Liver (tissue), 8 donors: ENCODE measurements at regions not wholly inside any gene's neighbourhood (a gene's known extent, or its start where the extent isn't known, plus 50 kb on each side); places are given as distances from the start of the nearest gene placed in this dataset.

ENCODE experiments used
- DNase-seq: peaks from one replicate; pipeline ENCODE4 v3.0.0-alpha.2; 2017; ENCODE audit warnings: low spot score
- H3K27ac ChIP-seq, 2 donors: one replicate each; pipeline ENCODE4 v1.7.0; 2013; ENCODE audit warnings: inconsistent platforms in 2 of 2, low read length in 2 of 2, control low read depth in 1 of 2, low read depth in 1 of 2, mild to moderate bottlenecking in 1 of 2
- H3K27me3 ChIP-seq, 4 donors: one replicate each; pipeline versions ENCODE4 v1.6.1 to v1.7.0; 2013; ENCODE audit warnings: low read length in 3 of 4, inconsistent platforms in 1 of 4, mild to moderate bottlenecking in 1 of 4, moderate library complexity in 1 of 4; ENCODE audit not compliant: control insufficient read depth in 4 of 4, insufficient read depth in 4 of 4
- H3K36me3 ChIP-seq, 4 donors: one replicate each; pipeline versions ENCODE4 v1.6.1 to v1.7.0; 2013; ENCODE audit warnings: low read length in 3 of 4, mild to moderate bottlenecking in 3 of 4, low read depth in 1 of 4, moderate library complexity in 1 of 4; ENCODE audit not compliant: control insufficient read depth in 4 of 4, insufficient read depth in 3 of 4
- H3K4me1 ChIP-seq, 4 donors: one replicate each; pipeline versions ENCODE4 v1.6.1 to v1.7.0; 2013; ENCODE audit warnings: low read length in 3 of 4, mild to moderate bottlenecking in 3 of 4, moderate library complexity in 1 of 4; ENCODE audit not compliant: control insufficient read depth in 4 of 4, insufficient read depth in 4 of 4
- H3K4me3 ChIP-seq, 3 donors: one replicate each; pipeline versions ENCODE4 v1.6.1 to v1.7.0; 2013; ENCODE audit warnings: low read length in 3 of 3, control low read depth in 1 of 3, low read depth in 1 of 3, mild to moderate bottlenecking in 1 of 3
- H3K9ac ChIP-seq, 2 donors: one replicate each; pipeline ENCODE4 v1.7.0; 2013; ENCODE audit warnings: low read length in 2 of 2, mild to moderate bottlenecking in 2 of 2, moderate library complexity in 2 of 2, control low read depth in 1 of 2, low read depth in 1 of 2
- H3K9me3 ChIP-seq, 4 donors: one replicate each; pipeline versions ENCODE4 v1.6.1 to v1.7.0; 2013; ENCODE audit warnings: low read length in 3 of 4; ENCODE audit not compliant: control insufficient read depth in 4 of 4
- EGR1 ChIP-seq, 2 donors: IDR thresholded peaks; 2 replicates each; pipeline ENCODE4 v1.6.1; 2016 to 2018; ENCODE audit warnings: antibody characterized with exemption in 2 of 2, low read depth in 2 of 2
- FOXA1 ChIP-seq: IDR thresholded peaks from 2 replicates; pipeline ENCODE4 v1.6.1; 2016; ENCODE audit warnings: antibody characterized with exemption
- FOXA2 ChIP-seq: IDR thresholded peaks from 2 replicates; pipeline ENCODE4 v1.6.1; 2016; ENCODE audit warnings: antibody characterized with exemption
- GABPA ChIP-seq, 2 donors: IDR thresholded peaks in 1 of 2; conservative IDR thresholded peaks in 1 of 2; 2 replicates each; pipeline ENCODE4 v1.6.1; 2016; ENCODE audit warnings: antibody characterized with exemption in 2 of 2, mild to moderate bottlenecking in 1 of 2, moderate library complexity in 1 of 2
- HNF4A ChIP-seq, 2 donors: conservative IDR thresholded peaks; 2 replicates each; pipeline ENCODE4 v1.6.1; 2016; ENCODE audit warnings: antibody characterized with exemption in 2 of 2, mild to moderate bottlenecking in 2 of 2
- HNF4G ChIP-seq: IDR thresholded peaks from 2 replicates; pipeline ENCODE4 v1.6.1; 2016; ENCODE audit warnings: antibody characterized with exemption
- JUND ChIP-seq, 2 donors: IDR thresholded peaks; 2 replicates each; pipeline ENCODE4 v1.6.1; 2016; ENCODE audit warnings: antibody characterized with exemption in 2 of 2
- NR2F2 ChIP-seq: IDR thresholded peaks from 2 replicates; pipeline ENCODE4 v1.6.1; 2016; ENCODE audit warnings: antibody characterized with exemption
- RAD21 ChIP-seq, 2 donors: IDR thresholded peaks; 2 replicates each; pipeline ENCODE4 v1.6.1; 2016; ENCODE audit warnings: antibody characterized with exemption in 2 of 2, mild to moderate bottlenecking in 2 of 2
- RXRA ChIP-seq, 2 donors: IDR thresholded peaks; 2 replicates each; pipeline ENCODE4 v1.6.1; 2017 to 2018; ENCODE audit warnings: antibody characterized with exemption in 2 of 2, mild to moderate bottlenecking in 1 of 2
- SP1 ChIP-seq: IDR thresholded peaks from 2 replicates; pipeline ENCODE4 v1.6.1; 2018; ENCODE audit warnings: antibody characterized with exemption, mild to moderate bottlenecking
- TAF1 ChIP-seq: conservative IDR thresholded peaks from 2 replicates; pipeline ENCODE4 v1.6.1; 2016; ENCODE audit warnings: antibody characterized with exemption, mild to moderate bottlenecking
- YY1 ChIP-seq: IDR thresholded peaks from 2 replicates; pipeline ENCODE4 v1.6.1; 2016; ENCODE audit warnings: antibody characterized with exemption, mild to moderate bottlenecking
- WGBS: extraction: QIAGEN DNeasy Blood & Tissue Kit; methylation state at CpG from one replicate; pipeline ENCODE4 v1.1.7; 2013; 5-methylcytosine and 5-hydroxymethylcytosine counted together
- TF ChIP-seq, protein P1 (sequence below): IDR thresholded peaks from 2 replicates; pipeline ENCODE4 v1.6.1; 2016; ENCODE audit warnings: antibody characterized with exemption, mild to moderate bottlenecking
- TF ChIP-seq, protein P2 (sequence below): fragments of 150-350 bp; IDR thresholded peaks from 2 replicates; pipeline ENCODE4 v1.5.1; 2017; ENCODE audit warnings: improper control_type of control experiment, low read depth, low read length; ENCODE audit not compliant: missing input control
- TF ChIP-seq, protein P3 (sequence below): IDR thresholded peaks from 2 replicates; pipeline ENCODE4 v1.6.1; 2016; ENCODE audit warnings: antibody characterized with exemption
- TF ChIP-seq, protein P4 (sequence below): IDR thresholded peaks from 2 replicates; pipeline ENCODE4 v1.6.1; 2016; ENCODE audit warnings: antibody characterized with exemption
- TF ChIP-seq, protein P5 (sequence below): IDR thresholded peaks from 2 replicates; pipeline ENCODE4 v1.6.1; 2016; ENCODE audit warnings: antibody characterized with exemption
- donor health status: healthy.
- donor health status: healthy.
- donor health status: healthy.
- donor health status: healthy.
- donor health status: healthy.

DNA sequence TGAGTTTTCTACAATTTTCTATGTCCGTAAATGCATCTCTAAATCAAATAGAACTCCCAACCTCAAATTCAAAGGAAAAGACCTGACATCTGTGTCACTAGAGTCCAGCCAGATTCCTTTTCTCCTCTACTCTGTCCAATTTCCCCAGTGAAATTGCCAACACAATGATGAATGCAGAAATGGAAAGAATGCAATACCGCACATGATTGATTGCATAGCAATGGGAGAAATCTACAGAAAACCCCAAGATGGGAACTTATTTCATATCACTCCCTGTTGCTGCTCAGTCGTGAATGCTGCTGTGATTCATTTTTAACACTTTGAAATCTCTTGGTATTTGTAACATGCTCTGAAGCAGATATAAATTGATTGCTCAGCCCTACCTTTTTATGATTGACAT lies 355.1 kb upstream of the TUSC1 start (continued):
- TF ChIP-seq, protein P1, sequence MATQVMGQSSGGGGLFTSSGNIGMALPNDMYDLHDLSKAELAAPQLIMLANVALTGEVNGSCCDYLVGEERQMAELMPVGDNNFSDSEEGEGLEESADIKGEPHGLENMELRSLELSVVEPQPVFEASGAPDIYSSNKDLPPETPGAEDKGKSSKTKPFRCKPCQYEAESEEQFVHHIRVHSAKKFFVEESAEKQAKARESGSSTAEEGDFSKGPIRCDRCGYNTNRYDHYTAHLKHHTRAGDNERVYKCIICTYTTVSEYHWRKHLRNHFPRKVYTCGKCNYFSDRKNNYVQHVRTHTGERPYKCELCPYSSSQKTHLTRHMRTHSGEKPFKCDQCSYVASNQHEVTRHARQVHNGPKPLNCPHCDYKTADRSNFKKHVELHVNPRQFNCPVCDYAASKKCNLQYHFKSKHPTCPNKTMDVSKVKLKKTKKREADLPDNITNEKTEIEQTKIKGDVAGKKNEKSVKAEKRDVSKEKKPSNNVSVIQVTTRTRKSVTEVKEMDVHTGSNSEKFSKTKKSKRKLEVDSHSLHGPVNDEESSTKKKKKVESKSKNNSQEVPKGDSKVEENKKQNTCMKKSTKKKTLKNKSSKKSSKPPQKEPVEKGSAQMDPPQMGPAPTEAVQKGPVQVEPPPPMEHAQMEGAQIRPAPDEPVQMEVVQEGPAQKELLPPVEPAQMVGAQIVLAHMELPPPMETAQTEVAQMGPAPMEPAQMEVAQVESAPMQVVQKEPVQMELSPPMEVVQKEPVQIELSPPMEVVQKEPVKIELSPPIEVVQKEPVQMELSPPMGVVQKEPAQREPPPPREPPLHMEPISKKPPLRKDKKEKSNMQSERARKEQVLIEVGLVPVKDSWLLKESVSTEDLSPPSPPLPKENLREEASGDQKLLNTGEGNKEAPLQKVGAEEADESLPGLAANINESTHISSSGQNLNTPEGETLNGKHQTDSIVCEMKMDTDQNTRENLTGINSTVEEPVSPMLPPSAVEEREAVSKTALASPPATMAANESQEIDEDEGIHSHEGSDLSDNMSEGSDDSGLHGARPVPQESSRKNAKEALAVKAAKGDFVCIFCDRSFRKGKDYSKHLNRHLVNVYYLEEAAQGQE, result no peak
- TF ChIP-seq YY1, result no peak

DNA sequence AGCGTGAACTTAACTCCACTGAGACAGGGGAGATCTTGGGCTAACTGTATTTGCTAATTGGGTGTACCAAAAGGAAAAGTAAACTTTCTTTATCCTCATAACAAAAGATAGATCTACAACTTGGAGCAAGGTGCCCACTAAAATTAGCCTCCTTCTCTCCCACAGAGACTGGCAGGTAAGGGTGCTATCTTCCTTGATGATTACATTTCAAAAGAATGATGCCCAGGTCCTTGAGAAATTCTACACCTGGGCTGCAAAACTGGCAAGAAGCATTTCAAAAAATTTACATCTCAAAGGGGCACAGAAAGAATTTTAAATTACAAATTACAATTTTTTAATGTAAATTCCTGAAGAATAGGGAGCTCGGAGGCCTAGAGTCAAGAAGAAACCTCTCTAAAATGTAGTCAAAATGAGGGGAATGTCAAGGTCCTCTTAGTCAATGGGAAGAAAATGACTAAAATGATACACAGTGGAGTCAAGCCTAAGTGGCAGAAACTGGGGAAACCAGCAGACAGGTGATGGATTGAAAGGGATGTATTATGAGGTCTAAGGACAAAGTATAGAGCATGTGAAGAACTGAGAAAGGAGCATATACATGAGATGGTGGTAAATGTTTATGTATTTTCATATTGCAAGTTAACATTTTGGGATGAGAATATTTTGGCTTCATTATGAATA lies 348.3 kb upstream of the TUSC1 start:
- H3K27ac ChIP-seq, result no peak overlapping the region
- no peaks in the 10 kb centered on the region for H3K36me3 ChIP-seq
- TF ChIP-seq HNF4A (conservative IDR thresholded peaks at IDR 0.05) (no peak), SP1 (no peak), TAF1 (no peak), FOXA2 (no peak), NR2F2 (no peak), YY1 (no peak), GABPA (IDR thresholded peaks at IDR 0.05 in 1 of 2, conservative IDR thresholded peaks at IDR 0.05 in 1 of 2) (no peak), HNF4G (no peak), JUND (IDR thresholded peaks at IDR 0.05) (no peak), EGR1 (IDR thresholded peaks at IDR 0.05; ENCODE audit: low read depth in 2 of 2) (no peak), RAD21 (IDR thresholded peaks at IDR 0.05) (no peak), FOXA1 (no peak), RXRA (IDR thresholded peaks at IDR 0.05) (no peak)
- TF ChIP-seq, protein P2, sequence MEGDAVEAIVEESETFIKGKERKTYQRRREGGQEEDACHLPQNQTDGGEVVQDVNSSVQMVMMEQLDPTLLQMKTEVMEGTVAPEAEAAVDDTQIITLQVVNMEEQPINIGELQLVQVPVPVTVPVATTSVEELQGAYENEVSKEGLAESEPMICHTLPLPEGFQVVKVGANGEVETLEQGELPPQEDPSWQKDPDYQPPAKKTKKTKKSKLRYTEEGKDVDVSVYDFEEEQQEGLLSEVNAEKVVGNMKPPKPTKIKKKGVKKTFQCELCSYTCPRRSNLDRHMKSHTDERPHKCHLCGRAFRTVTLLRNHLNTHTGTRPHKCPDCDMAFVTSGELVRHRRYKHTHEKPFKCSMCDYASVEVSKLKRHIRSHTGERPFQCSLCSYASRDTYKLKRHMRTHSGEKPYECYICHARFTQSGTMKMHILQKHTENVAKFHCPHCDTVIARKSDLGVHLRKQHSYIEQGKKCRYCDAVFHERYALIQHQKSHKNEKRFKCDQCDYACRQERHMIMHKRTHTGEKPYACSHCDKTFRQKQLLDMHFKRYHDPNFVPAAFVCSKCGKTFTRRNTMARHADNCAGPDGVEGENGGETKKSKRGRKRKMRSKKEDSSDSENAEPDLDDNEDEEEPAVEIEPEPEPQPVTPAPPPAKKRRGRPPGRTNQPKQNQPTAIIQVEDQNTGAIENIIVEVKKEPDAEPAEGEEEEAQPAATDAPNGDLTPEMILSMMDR, result no peak
- TF ChIP-seq, protein P3, sequence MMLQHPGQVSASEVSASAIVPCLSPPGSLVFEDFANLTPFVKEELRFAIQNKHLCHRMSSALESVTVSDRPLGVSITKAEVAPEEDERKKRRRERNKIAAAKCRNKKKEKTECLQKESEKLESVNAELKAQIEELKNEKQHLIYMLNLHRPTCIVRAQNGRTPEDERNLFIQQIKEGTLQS, result no peak
- TF ChIP-seq, protein P1, result no peak
- TF ChIP-seq, protein P4, sequence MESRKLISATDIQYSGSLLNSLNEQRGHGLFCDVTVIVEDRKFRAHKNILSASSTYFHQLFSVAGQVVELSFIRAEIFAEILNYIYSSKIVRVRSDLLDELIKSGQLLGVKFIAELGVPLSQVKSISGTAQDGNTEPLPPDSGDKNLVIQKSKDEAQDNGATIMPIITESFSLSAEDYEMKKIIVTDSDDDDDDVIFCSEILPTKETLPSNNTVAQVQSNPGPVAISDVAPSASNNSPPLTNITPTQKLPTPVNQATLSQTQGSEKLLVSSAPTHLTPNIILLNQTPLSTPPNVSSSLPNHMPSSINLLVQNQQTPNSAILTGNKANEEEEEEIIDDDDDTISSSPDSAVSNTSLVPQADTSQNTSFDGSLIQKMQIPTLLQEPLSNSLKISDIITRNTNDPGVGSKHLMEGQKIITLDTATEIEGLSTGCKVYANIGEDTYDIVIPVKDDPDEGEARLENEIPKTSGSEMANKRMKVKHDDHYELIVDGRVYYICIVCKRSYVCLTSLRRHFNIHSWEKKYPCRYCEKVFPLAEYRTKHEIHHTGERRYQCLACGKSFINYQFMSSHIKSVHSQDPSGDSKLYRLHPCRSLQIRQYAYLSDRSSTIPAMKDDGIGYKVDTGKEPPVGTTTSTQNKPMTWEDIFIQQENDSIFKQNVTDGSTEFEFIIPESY, result no peak
- TF ChIP-seq, protein P5, sequence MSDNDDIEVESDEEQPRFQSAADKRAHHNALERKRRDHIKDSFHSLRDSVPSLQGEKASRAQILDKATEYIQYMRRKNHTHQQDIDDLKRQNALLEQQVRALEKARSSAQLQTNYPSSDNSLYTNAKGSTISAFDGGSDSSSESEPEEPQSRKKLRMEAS, result no peak
- WGBS, result 60% methylated on average over 2 of the region's 2 CpGs
- no peak overlapping the region for H3K4me3 ChIP-seq
- H3K4me1 ChIP-seq, result no peaks in the 10 kb centered on the region
- H3K27me3 ChIP-seq, result no peaks in the 10 kb centered on the region
- H3K9me3 ChIP-seq, result no peaks in the 10 kb centered on the region
- DNase-seq, result no peak
- H3K9ac ChIP-seq, result no peak overlapping the region
